ENCODE measurements at regions not wholly inside any gene's neighbourhood (a gene's known extent, or its start where the extent isn't known, plus 50 kb on each side); places are given as distances from the start of the nearest gene placed in this dataset.
"Not testable (repeated sequence)": the region's sequence is repeated elsewhere in the genome, so short reads cannot be mapped to it uniquely, and the experiment has no call there.

GRCh38 chr2:187693923-187694322 is 139.7 kb upstream of the TFPI start:
- ChIA-PET POLR2A (no interaction called here), CTCF (no interaction called here)
- no peaks in the 10 kb centered on the region for H3K36me3 ChIP-seq (ENCODE audit: control insufficient read depth in 4 of 4, insufficient read depth in 4 of 4, low read length in 3 of 4)
- H3K27me3 ChIP-seq (replicated peaks in 2 of 5; ENCODE audit: control insufficient read depth in 4 of 5, insufficient read depth in 5 of 5, low read length in 4 of 5), result no peaks in the 10 kb centered on the region
- H3K4me1 ChIP-seq (ENCODE audit: control extremely low read depth in 1 of 4, control insufficient read depth in 4 of 4, insufficient read depth in 4 of 4, low read length in 3 of 4), result no peaks in the 10 kb centered on the region
- no peak for DNase-seq
- H3K9me3 ChIP-seq (ENCODE audit: control extremely low read depth in 1 of 5, control insufficient read depth in 4 of 5, insufficient read depth in 2 of 5, low read depth in 1 of 5, low read length in 4 of 5), result no peaks in the 10 kb centered on the region
- no peak overlapping the region for H3K27ac ChIP-seq (ENCODE audit: insufficient read depth in 1 of 2, low read depth in 1 of 2, low read length in 2 of 2, poor library complexity in 1 of 2, severe bottlenecking in 2 of 2)
- WGBS (ENCODE audit: insufficient coverage), result 100% methylated on average over 1 of the region's 3 CpGs
- no peak overlapping the region for H3K4me3 ChIP-seq (ENCODE audit: control insufficient read depth in 1 of 7, extremely low read depth in 1 of 7, insufficient read depth in 4 of 7, low read depth in 2 of 7, low read length in 6 of 7)

- H3K4me1 ChIP-seq (ENCODE audit: control extremely low read depth in 1 of 4, control insufficient read depth in 4 of 4, insufficient read depth in 4 of 4, low read length in 3 of 4); H3K27me3 ChIP-seq (replicated peaks in 2 of 5; ENCODE audit: control insufficient read depth in 4 of 5, insufficient read depth in 5 of 5, low read length in 4 of 5); DNase-seq; H3K27ac ChIP-seq (ENCODE audit: insufficient read depth in 1 of 2, low read depth in 1 of 2, low read length in 2 of 2, poor library complexity in 1 of 2, severe bottlenecking in 2 of 2); H3K4me3 ChIP-seq (ENCODE audit: control insufficient read depth in 1 of 7, extremely low read depth in 1 of 7, insufficient read depth in 4 of 7, low read depth in 2 of 7, low read length in 6 of 7); POLR2A ChIA-PET; H3K9me3 ChIP-seq (ENCODE audit: control extremely low read depth in 1 of 5, control insufficient read depth in 4 of 5, insufficient read depth in 2 of 5, low read depth in 1 of 5, low read length in 4 of 5); H3K36me3 ChIP-seq (ENCODE audit: control insufficient read depth in 4 of 4, insufficient read depth in 4 of 4, low read length in 3 of 4); CTCF ChIA-PET: not testable (repeated sequence)
- WGBS (ENCODE audit: insufficient coverage), result 94% methylated on average over 5 of the region's 7 CpGs
Measured at GRCh38 chr2:187696644-187697043, 142.4 kb upstream of the TFPI start.

GRCh38 chr2:187698374-187699110 is 144.3 kb upstream of the TFPI start:
- no peak overlapping the region for H3K27ac ChIP-seq (ENCODE audit: insufficient read depth in 1 of 2, low read depth in 1 of 2, low read length in 2 of 2, poor library complexity in 1 of 2, severe bottlenecking in 2 of 2)
- no peaks in the 10 kb centered on the region for H3K36me3 ChIP-seq (ENCODE audit: control insufficient read depth in 4 of 4, insufficient read depth in 4 of 4, low read length in 3 of 4)
- no peak overlapping the region for H3K4me3 ChIP-seq (ENCODE audit: control insufficient read depth in 1 of 7, extremely low read depth in 1 of 7, insufficient read depth in 4 of 7, low read depth in 2 of 7, low read length in 6 of 7)
- no peaks in the 10 kb centered on the region for H3K4me1 ChIP-seq (ENCODE audit: control extremely low read depth in 1 of 4, control insufficient read depth in 4 of 4, insufficient read depth in 4 of 4, low read length in 3 of 4)
- ChIA-PET CTCF (no interaction called here), POLR2A (no interaction called here)
- DNase-seq, result no peak
- no peaks in the 10 kb centered on the region for H3K27me3 ChIP-seq (replicated peaks in 2 of 5; ENCODE audit: control insufficient read depth in 4 of 5, insufficient read depth in 5 of 5, low read length in 4 of 5)
- H3K9me3 ChIP-seq (ENCODE audit: control extremely low read depth in 1 of 5, control insufficient read depth in 4 of 5, insufficient read depth in 2 of 5, low read depth in 1 of 5, low read length in 4 of 5), result no peaks in the 10 kb centered on the region
- no CpG with 5 or more reads among the region's 2 CpGs for WGBS (ENCODE audit: insufficient coverage)

GRCh38 chr2:187702157-187702556 is 147.9 kb upstream of the TFPI start:
- no CpG with 5 or more reads among the region's 1 CpG for WGBS (ENCODE audit: insufficient coverage)
- ChIA-PET CTCF (no interaction called here), POLR2A (no interaction called here)

GRCh38 chr2:187708272-187708671 is 154.0 kb upstream of the TFPI start:
- POLR2A ChIA-PET, result no interaction called here
- WGBS (ENCODE audit: insufficient coverage), result no CpG with 5 or more reads among the region's 1 CpG
- no peak for DNase-seq
- Histone ChIP-seq H3K4me1 (ENCODE audit: control extremely low read depth in 1 of 4, control insufficient read depth in 4 of 4, insufficient read depth in 4 of 4, low read length in 3 of 4) (no peaks in the 10 kb centered on the region), H3K27me3 (replicated peaks in 2 of 5; ENCODE audit: control insufficient read depth in 4 of 5, insufficient read depth in 5 of 5, low read length in 4 of 5) (no peaks in the 10 kb centered on the region), H3K36me3 (ENCODE audit: control insufficient read depth in 4 of 4, insufficient read depth in 4 of 4, low read length in 3 of 4) (no peaks in the 10 kb centered on the region), H3K27ac (ENCODE audit: insufficient read depth in 1 of 2, low read depth in 1 of 2, low read length in 2 of 2, poor library complexity in 1 of 2, severe bottlenecking in 2 of 2) (no peak overlapping the region), H3K4me3 (ENCODE audit: control insufficient read depth in 1 of 7, extremely low read depth in 1 of 7, insufficient read depth in 4 of 7, low read depth in 2 of 7, low read length in 6 of 7) (no peak overlapping the region), H3K9me3 (ENCODE audit: control extremely low read depth in 1 of 5, control insufficient read depth in 4 of 5, insufficient read depth in 2 of 5, low read depth in 1 of 5, low read length in 4 of 5) (no peaks in the 10 kb centered on the region)
- CTCF ChIA-PET, result no interaction called here

More at GRCh38 chr2:187702157-187702556, 147.9 kb upstream of the TFPI start:
- Histone ChIP-seq H3K27ac (ENCODE audit: insufficient read depth in 1 of 2, low read depth in 1 of 2, low read length in 2 of 2, poor library complexity in 1 of 2, severe bottlenecking in 2 of 2) (no peak overlapping the region), H3K9me3 (ENCODE audit: control extremely low read depth in 1 of 5, control insufficient read depth in 4 of 5, insufficient read depth in 2 of 5, low read depth in 1 of 5, low read length in 4 of 5) (no peaks in the 10 kb centered on the region), H3K27me3 (replicated peaks in 2 of 5; ENCODE audit: control insufficient read depth in 4 of 5, insufficient read depth in 5 of 5, low read length in 4 of 5) (no peaks in the 10 kb centered on the region), H3K4me1 (ENCODE audit: control extremely low read depth in 1 of 4, control insufficient read depth in 4 of 4, insufficient read depth in 4 of 4, low read length in 3 of 4) (no peaks in the 10 kb centered on the region), H3K36me3 (ENCODE audit: control insufficient read depth in 4 of 4, insufficient read depth in 4 of 4, low read length in 3 of 4) (no peaks in the 10 kb centered on the region), H3K4me3 (ENCODE audit: control insufficient read depth in 1 of 7, extremely low read depth in 1 of 7, insufficient read depth in 4 of 7, low read depth in 2 of 7, low read length in 6 of 7) (no peak overlapping the region)
- DNase-seq, result no peak

- no peaks in the 10 kb centered on the region for H3K27me3 ChIP-seq (replicated peaks in 2 of 5; ENCODE audit: control insufficient read depth in 4 of 5, insufficient read depth in 5 of 5, low read length in 4 of 5)
- H3K4me3 ChIP-seq (ENCODE audit: control insufficient read depth in 1 of 7, extremely low read depth in 1 of 7, insufficient read depth in 4 of 7, low read depth in 2 of 7, low read length in 6 of 7), result no peak overlapping the region
- ChIA-PET POLR2A (no interaction called here), CTCF (no interaction called here)
- no CpG with 5 or more reads among the region's 2 CpGs for WGBS (ENCODE audit: insufficient coverage)
- H3K9me3 ChIP-seq (ENCODE audit: control extremely low read depth in 1 of 5, control insufficient read depth in 4 of 5, insufficient read depth in 2 of 5, low read depth in 1 of 5, low read length in 4 of 5), result no peaks in the 10 kb centered on the region
- no peaks in the 10 kb centered on the region for H3K36me3 ChIP-seq (ENCODE audit: control insufficient read depth in 4 of 4, insufficient read depth in 4 of 4, low read length in 3 of 4)
- no peak overlapping the region for H3K27ac ChIP-seq (ENCODE audit: insufficient read depth in 1 of 2, low read depth in 1 of 2, low read length in 2 of 2, poor library complexity in 1 of 2, severe bottlenecking in 2 of 2)
- no peaks in the 10 kb centered on the region for H3K4me1 ChIP-seq (ENCODE audit: control extremely low read depth in 1 of 4, control insufficient read depth in 4 of 4, insufficient read depth in 4 of 4, low read length in 3 of 4)
- DNase-seq, result no peak
Measured at GRCh38 chr2:187709065-187709464, 154.8 kb upstream of the TFPI start.

- no peak for DNase-seq
- CTCF ChIA-PET, result interaction anchor here (0.9 kb wide), 1 partner anchor 10 kb away, joined by 3 read pairs; no protein-coding TSS in a partner anchor
- POLR2A ChIA-PET, result no interaction called here
- Histone ChIP-seq H3K4me1 (ENCODE audit: control extremely low read depth in 1 of 4, control insufficient read depth in 4 of 4, insufficient read depth in 4 of 4, low read length in 3 of 4) (no peaks in the 10 kb centered on the region), H3K27me3 (replicated peaks in 2 of 5; ENCODE audit: control insufficient read depth in 4 of 5, insufficient read depth in 5 of 5, low read length in 4 of 5) (no peaks in the 10 kb centered on the region), H3K36me3 (ENCODE audit: control insufficient read depth in 4 of 4, insufficient read depth in 4 of 4, low read length in 3 of 4) (no peaks in the 10 kb centered on the region), H3K4me3 (ENCODE audit: control insufficient read depth in 1 of 7, extremely low read depth in 1 of 7, insufficient read depth in 4 of 7, low read depth in 2 of 7, low read length in 6 of 7) (no peak overlapping the region), H3K27ac (ENCODE audit: insufficient read depth in 1 of 2, low read depth in 1 of 2, low read length in 2 of 2, poor library complexity in 1 of 2, severe bottlenecking in 2 of 2) (no peak overlapping the region), H3K9me3 (ENCODE audit: control extremely low read depth in 1 of 5, control insufficient read depth in 4 of 5, insufficient read depth in 2 of 5, low read depth in 1 of 5, low read length in 4 of 5) (no peaks in the 10 kb centered on the region)
Measured at GRCh38 chr2:187710791-187711521, 156.7 kb upstream of the TFPI start.
